Left colon (tissue), 2 donors: ENCODE measurements at regions not wholly inside any gene's neighbourhood (a gene's known extent, or its start where the extent isn't known, plus 50 kb on each side); places are given as distances from the start of the nearest gene placed in this dataset.

ENCODE experiments used
- ATAC-seq: fragments of 200-7000 bp; cut with Tn5 transposase; one replicate; pipeline ENCODE4 v1.9.1; 2020; ENCODE audit warnings: mild to moderate bottlenecking, moderate library complexity
- DNase-seq, 2 donors: peaks; one replicate each; pipeline ENCODE4 v3.0.0-alpha.2; 2020
- intact Hi-C, 2 donors: fragments of 100-400 bp; cut with DNase I in 1 of 2; cut with micrococcal nuclease in 1 of 2; formaldehyde crosslinking; loops; one replicate each; pipeline versions ENCODE4 v1.11.2 to v1.14.0; 2022; cut with DNase I, micrococcal nuclease
- donor health status: DM: no; HTN: no; CAD: no.
- donor health status: DM: yes; HTN: yes; CAD: no.

DNA sequence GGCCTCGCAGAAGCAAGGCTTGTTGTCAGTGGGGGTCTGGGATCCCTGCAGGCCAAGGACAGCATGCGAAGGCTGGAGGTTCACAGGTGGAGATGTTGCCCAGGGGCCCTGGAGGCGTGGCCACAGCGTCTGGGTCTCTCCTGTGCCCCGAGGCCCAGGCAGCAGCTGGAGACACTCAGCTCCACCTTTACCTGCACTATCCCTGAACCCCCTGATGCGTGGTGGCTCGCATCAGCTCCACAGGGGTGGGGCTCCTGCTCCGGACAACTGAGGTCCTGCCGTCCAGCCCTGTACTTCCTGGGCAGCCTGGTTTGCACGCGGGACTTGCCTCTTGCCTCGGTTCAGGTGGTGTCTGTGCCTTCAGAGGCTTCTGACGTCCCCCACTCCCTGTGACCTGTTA, 54.6 kb upstream of the ZNF32 start:
- intact Hi-C loops, result no loop called here
- no peak for ATAC-seq
- DNase-seq, result no peak

DNA sequence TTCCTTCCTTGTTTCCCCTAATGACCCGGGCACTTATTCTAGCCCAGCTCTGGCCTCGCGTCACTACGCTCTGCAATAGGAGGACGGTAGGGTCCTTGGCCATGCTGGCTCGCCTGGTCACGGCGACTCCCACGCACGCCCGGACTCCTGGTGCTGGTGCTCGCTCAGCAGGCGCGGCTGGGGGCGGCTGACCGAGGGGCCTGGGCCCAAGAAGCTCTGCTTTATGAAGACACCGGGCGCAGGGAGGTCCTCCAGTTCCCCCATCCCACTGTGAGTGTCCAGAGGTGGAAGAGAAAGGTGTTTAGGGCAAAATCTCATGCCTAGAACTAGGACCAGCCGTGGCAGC, 54.2 kb upstream of the ZNF32 start:
- no peak for DNase-seq
- intact Hi-C loops, result no loop called here
- no peak for ATAC-seq

DNA sequence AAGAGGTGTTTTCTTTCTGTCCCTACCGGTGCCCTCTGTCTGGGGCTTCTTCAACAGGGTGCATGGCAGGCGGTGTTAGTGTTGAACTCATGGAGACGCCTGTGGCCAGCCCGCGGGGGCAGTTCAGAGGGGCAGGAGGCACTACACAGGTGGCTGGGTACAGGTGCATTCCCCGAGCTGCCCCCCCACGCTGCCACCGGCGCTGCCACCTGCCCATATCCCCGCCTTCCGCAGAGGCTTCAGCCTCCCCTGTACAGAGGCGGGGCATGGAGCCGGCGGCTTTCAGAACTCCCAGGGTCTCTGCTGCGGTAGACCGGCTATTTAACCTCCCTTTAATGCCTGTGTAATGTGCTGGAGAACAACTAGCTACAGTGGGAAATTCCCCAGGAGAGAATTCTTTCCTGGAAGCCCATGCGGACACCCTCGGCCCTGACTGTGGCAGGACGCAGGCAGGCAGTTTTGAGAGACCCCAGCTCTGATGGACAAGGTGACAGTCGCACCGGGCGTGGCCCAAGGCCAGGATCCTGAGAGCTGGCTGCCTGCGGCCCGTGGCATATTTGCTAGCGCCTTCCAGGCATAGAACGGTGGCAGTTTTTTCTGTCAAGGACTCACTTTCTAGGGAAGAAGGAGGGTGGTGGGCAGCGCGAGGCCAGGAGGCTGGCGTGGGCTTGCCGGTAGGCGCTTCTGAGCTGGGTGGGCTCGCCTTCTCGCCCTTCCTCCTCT, 53.7 kb upstream of the ZNF32 start:
- ATAC-seq, result no peak
- intact Hi-C loops, result no loop called here
- no peak for DNase-seq

DNA sequence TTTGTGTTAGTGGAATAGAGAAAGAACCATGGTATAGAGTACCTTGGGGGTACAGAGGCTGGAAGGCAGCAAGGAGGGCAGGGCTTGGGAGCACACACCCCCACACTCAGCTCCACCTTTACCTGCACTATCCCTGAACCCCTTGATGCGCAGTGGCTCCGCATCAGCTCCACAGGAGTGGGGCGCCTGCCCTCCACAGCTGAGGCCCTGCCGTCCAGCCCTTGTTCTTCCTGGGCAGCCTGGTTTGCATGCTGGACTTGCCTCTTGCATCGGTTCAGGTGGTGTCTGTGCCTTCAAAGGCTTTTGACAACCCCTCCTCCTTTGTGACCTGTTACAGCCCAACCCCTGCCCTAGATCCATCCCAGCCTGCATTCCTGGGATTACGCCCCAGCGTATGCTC, 52.6 kb upstream of the ZNF32 start:
- ATAC-seq (no peak), DNase-seq (no peak)
- intact Hi-C loops, result no loop called here

DNA sequence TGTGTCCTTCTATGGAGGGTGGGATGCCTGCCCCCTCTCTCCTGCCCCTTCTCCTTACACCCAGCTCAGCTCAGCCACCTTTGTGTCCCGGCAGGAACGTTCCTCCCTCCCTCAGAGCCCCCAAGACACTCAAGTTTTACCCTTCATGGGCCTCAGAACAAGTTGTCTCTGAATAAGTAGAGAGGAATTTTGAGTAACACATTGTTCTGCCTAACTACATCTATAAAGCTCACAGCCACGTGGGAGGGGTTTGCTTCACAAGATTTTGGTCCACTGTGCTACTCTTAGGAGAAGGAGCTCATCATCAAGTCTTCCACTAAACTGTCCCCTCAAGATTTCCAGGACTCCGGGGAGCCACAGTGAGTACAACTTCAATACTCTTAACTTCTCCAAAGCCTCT, 51.6 kb upstream of the ZNF32 start:
- ATAC-seq, result no peak
- intact Hi-C loops, result no loop called here
- no peak for DNase-seq

DNA sequence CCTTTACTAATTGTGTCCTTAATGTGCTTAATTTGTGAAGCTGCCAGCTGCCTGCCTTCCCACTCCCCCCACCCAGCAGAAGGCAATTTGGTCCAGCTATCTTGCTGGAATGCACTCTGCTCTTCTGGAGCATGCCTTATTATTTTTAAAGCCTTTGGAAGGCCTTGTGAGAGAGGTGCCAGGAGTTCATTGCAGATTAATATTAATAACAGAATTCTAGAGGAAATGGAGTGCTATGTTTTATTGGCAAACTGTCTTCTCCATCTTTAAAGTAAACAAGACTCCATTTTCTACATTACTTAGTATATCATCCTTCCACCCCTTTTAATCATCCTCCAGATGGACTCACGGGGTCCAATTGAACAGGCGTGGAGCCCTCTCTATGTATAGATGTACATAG, 50.8 kb upstream of the ZNF32 start:
- ATAC-seq (no peak), DNase-seq (no peak)
- intact Hi-C loops, result no loop called here
